ENCODE measurements at regions not wholly inside any gene's neighbourhood (a gene's known extent, or its start where the extent isn't known, plus 50 kb on each side); places are given as distances from the start of the nearest gene placed in this dataset.
"Not testable (repeated sequence)": the region's sequence is repeated elsewhere in the genome, so short reads cannot be mapped to it uniquely, and the experiment has no call there.

DNA sequence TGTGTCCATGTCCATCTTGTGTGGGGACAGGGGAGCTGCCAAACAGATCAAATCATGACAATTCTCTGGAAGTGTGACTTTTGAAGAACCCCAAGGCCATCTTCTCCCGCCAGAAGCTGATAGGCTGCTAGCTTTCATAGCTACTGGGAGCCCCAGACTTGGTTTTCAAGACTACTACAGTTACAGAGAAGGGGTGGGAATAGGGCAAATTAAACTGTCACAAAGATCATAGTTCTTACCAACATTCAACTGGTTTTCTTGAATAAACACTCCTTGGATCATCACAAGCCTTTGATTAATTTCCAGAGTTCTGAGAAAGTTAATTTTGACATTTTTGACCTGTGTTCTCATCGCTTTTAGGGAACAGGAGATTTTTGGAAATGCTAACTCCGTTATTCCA, 67.8 kb upstream of the FARP1 start:
- no peak for DNase-seq

DNA sequence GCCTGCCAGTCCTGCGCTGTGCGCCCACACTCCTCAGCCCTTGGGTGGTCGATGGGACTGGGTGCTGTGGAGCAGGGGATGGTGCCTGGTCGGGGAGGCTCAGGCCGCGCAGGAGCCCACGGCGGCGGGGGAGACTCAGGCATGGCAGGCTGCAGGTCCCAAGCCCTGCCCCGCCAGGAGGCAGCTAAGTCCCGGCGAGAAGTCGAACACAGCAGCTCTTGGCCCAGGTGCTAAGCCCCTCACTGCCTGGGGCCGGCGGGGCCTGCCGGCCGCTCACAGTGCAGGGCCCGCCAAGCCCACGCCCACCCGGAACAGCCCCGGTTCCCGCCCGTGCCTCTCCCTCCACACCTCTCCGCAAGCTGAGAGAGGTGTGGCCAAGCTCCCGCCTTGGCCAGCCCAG, 66.6 kb upstream of the FARP1 start:
- not testable (repeated sequence) for DNase-seq

DNA sequence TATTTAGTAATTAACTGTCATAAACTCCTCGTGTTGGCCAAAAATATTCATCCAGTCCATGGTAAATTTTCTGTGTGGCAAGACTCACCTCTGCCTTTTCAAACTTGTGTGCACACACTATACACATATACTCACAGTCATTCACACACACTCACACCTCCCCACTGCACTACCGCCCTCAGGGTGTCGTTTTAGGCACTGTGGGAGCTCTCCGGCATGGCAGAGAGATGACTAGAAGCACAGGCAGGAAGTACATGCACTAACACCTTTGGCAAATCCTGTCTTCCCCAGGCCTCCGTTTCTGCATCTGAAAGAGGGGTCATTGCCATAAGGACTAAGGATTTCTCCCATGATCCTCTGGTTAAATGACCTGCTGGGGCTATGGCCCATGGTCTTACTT, 62.6 kb upstream of the FARP1 start:
- DNase-seq: no peak

DNA sequence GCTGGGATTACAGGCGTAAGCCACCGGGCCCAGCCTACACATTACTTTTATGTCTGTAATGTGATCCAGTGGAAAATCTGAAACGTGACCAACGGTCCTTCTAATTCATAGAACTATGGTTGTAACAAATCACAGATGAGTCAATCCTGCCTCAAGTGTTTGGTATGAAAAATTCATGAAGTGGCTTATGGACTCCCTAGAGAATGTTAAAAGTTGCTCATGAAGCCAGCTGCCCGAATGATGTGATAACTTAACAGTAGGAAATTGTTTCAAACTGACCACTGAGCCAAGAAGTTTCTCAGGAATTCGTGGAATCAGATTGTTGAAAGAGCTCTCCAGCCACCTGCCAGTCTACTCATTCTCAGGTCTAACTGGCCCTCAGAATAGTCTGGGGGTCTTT, 59.4 kb upstream of the FARP1 start:
- DNase-seq: peak; percentile 18

DNA sequence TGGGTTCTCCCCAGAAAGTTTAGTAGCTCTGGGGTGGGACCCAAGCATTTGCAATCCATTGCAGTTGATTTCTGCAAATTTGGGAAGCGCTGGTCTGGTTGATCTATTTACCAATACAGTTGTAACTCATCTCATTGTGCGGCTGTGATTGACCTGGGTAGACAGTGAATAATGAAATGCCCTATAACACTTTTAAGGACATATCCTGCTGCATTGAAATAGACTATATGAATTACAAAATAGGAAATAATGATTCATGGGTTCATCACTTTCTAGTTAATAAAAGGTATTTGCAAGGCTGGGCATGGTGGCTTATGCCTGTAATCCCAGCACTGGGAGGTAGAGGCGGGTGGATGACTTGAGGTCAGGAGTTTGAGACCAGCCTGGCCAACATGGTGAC, 59.0 kb upstream of the FARP1 start:
- no peak for DNase-seq

DNA sequence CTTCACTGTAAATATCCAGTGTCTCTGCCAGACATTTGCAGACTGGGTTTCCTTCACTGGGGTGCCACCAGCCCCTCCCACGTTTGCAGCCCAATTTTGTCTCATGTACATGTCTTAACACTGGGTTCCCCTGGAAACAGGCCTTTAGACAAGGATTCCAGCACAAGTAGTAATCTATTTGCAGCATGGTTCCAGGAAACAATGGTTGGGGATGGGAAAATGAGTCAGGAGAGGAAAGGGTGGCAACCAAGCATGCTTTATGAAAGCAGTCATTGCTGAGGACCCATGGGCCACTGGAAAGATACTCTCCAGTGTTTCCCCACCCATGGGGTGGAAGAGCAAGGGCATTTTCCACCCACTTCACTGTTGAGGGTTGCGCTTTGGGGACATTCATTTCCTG, 53.6 kb upstream of the FARP1 start:
- no peak for DNase-seq

DNA sequence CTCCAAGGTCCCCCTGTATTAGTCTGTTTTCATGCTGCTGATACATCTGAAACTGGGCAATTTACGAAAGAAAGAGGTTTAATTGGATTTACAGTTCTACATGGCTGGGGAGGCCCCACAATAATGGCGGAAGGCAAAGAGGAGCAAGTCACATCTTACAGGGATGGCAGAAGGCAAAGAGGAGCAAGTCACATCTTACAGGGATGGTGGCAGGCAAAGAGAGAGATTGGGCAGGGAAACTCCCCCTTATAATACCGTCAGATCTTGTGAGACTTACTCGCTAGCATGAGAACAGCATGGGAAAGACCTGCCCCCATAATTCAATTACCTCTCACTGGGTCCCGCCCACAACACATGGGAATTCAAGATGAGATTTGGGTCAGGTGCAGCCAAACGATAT, 50.0 kb upstream of the FARP1 start:
- DNase-seq: no peak

Data from muscle of arm (tissue), 1 donor.